Upper lobe of left lung (tissue), 6 donors: ENCODE measurements at regions not wholly inside any gene's neighbourhood (a gene's known extent, or its start where the extent isn't known, plus 50 kb on each side); places are given as distances from the start of the nearest gene placed in this dataset.

Source experiments
- ATAC-seq, 2 donors: fragments of 200-7000 bp; cut with Tn5 transposase; one replicate each; pipeline ENCODE4 v1.9.1; 2022; ENCODE audit warnings: mild to moderate bottlenecking in 2 of 2, moderate library complexity in 2 of 2; ENCODE audit not compliant: low FRiP score in 2 of 2
- DNase-seq, 2 donors: peaks; one replicate each; pipeline ENCODE4 v3.0.0-alpha.2; 2019 to 2020
- H3K27ac ChIP-seq, 4 donors: fragments of 200-600 bp; sonication (generic); one replicate each; pipeline ENCODE4 v1.5.1; 2016 to 2019
- H3K27me3 ChIP-seq, 4 donors: fragments of 200-600 bp; sonication (generic); one replicate each; pipeline ENCODE4 v1.5.1; 2017 to 2019
- H3K36me3 ChIP-seq, 4 donors: fragments of 200-600 bp; sonication (generic); one replicate each; pipeline ENCODE4 v1.5.1; 2016 to 2019
- H3K4me1 ChIP-seq, 4 donors: fragments of 200-600 bp; sonication (generic); one replicate each; pipeline ENCODE4 v1.5.1; 2018 to 2019
- H3K4me3 ChIP-seq, 4 donors: fragments of 200-600 bp; sonication (generic); one replicate each; pipeline ENCODE4 v1.5.1; 2017 to 2019; ENCODE audit warnings: mild to moderate bottlenecking in 2 of 4, moderate library complexity in 1 of 4
- H3K9me3 ChIP-seq, 4 donors: fragments of 200-600 bp; sonication (generic); one replicate each; pipeline ENCODE4 v1.5.1; 2018 to 2019
- CTCF ChIP-seq, 6 experiments: fragments of 450-650 bp in 4 of 6; fragments of 200-600 bp in 2 of 6; sonication (generic) in 2 of 6; IDR thresholded peaks; one replicate each; pipeline ENCODE4 v1.5.1; 2016 to 2019; ENCODE audit warnings: antibody characterized with exemption in 6 of 6
- EP300 ChIP-seq, 4 donors: sonication (generic); formaldehyde crosslinking; IDR thresholded peaks; one replicate each; pipeline ENCODE4 v1.5.1; 2017; ENCODE audit warnings: antibody characterized with exemption in 4 of 4, control low read depth in 2 of 4
- POLR2A ChIP-seq, 4 donors: fragments of 450-650 bp; IDR thresholded peaks; one replicate each; pipeline ENCODE4 v1.5.1; 2016 to 2017; ENCODE audit warnings: antibody characterized with exemption in 4 of 4, mild to moderate bottlenecking in 2 of 4
- POLR2AphosphoS5 ChIP-seq, 2 donors: sonication (generic); formaldehyde crosslinking; IDR thresholded peaks; one replicate each; pipeline ENCODE4 v1.5.1; 2017; ENCODE audit warnings: antibody characterized with exemption in 2 of 2
- WGBS, 2 donors: methylation state at CpG; one replicate each; pipeline ENCODE4 v1.1.5; 2017 to 2018; 5-methylcytosine and 5-hydroxymethylcytosine counted together
- donor health status: DM: no; HTN: no; CAD: no; lungs with moderate emphysema.
- donor health status: DM: no; HTN: yes; CAD: no; lungs with severe emphysema.

- no peak for TF ChIP-seq POLR2A (IDR thresholded peaks at IDR 0.05)
- no peak for TF ChIP-seq EP300 (IDR thresholded peaks at IDR 0.05)
- TF ChIP-seq POLR2AphosphoS5 (IDR thresholded peaks at IDR 0.05): no peak
- no peak for TF ChIP-seq CTCF (IDR thresholded peaks at IDR 0.05)
These were observed 119.5 kb downstream of the PJA1 start for GRCh38 chrX:69045616-69046345.

GRCh38 chrX:69038816-69039215, 126.4 kb downstream of the PJA1 start:
- Histone ChIP-seq H3K4me3 (no peak overlapping the region), H3K36me3 (no peaks in the 10 kb centered on the region), H3K9me3 (no peaks in the 10 kb centered on the region), H3K27me3 (no peaks in the 10 kb centered on the region), H3K27ac (no peak overlapping the region), H3K4me1 (no peaks in the 10 kb centered on the region)
- TF ChIP-seq EP300 (IDR thresholded peaks at IDR 0.05) (no peak), POLR2AphosphoS5 (IDR thresholded peaks at IDR 0.05) (no peak), CTCF (IDR thresholded peaks at IDR 0.05) (no peak), POLR2A (IDR thresholded peaks at IDR 0.05) (no peak)
- DNase-seq (no peak), ATAC-seq (no peak)
- 61 to 79% methylated on average over 1 of the region's 1 CpG for WGBS, 2 donors

More at GRCh38 chrX:69045616-69046345, 119.5 kb downstream of the PJA1 start:
- no peak overlapping the region for H3K4me3 ChIP-seq
- H3K36me3 ChIP-seq: no peaks in the 10 kb centered on the region
- no peaks in the 10 kb centered on the region for H3K4me1 ChIP-seq
- no peak for ATAC-seq
- WGBS, 2 donors: 78 to 100% methylated on average over 1 to 2 of the region's 2 CpGs
- H3K27ac ChIP-seq: no peak overlapping the region
- H3K9me3 ChIP-seq: no peaks in the 10 kb centered on the region
- DNase-seq: peak in 1 of 2 donors; percentile 7
- H3K27me3 ChIP-seq: no peaks in the 10 kb centered on the region

- Histone ChIP-seq H3K4me1 (no peaks in the 10 kb centered on the region), H3K36me3 (no peaks in the 10 kb centered on the region), H3K4me3 (no peak overlapping the region), H3K27me3 (no peaks in the 10 kb centered on the region), H3K27ac (no peak overlapping the region), H3K9me3 (no peaks in the 10 kb centered on the region)
- WGBS, 2 donors: 75 to 91% methylated on average over 6 of the region's 6 CpGs
- TF ChIP-seq EP300 (IDR thresholded peaks at IDR 0.05) (no peak), POLR2AphosphoS5 (IDR thresholded peaks at IDR 0.05) (no peak), POLR2A (IDR thresholded peaks at IDR 0.05) (no peak), CTCF (IDR thresholded peaks at IDR 0.05) (no peak)
- ATAC-seq: no peak
- no peak for DNase-seq
These were observed 127.1 kb downstream of the PJA1 start for GRCh38 chrX:69038188-69038587.

- H3K4me1 ChIP-seq: no peaks in the 10 kb centered on the region
- H3K4me3 ChIP-seq: no peak overlapping the region
- ATAC-seq: no peak
- no peak for TF ChIP-seq CTCF (IDR thresholded peaks at IDR 0.05)
- no peak for TF ChIP-seq POLR2AphosphoS5 (IDR thresholded peaks at IDR 0.05)
- no peak for TF ChIP-seq POLR2A (IDR thresholded peaks at IDR 0.05)
- TF ChIP-seq EP300 (IDR thresholded peaks at IDR 0.05): no peak
- H3K9me3 ChIP-seq: no peaks in the 10 kb centered on the region
- H3K27ac ChIP-seq: no peak overlapping the region
- WGBS, 2 donors: 81 to 90% methylated on average over 2 to 3 of the region's 3 CpGs
- no peaks in the 10 kb centered on the region for H3K27me3 ChIP-seq
- no peak for DNase-seq
- no peaks in the 10 kb centered on the region for H3K36me3 ChIP-seq
These were observed 127.5 kb downstream of the PJA1 start for GRCh38 chrX:69037786-69038185.
